ENCODE measurements at regions not wholly inside any gene's neighbourhood (a gene's known extent, or its start where the extent isn't known, plus 50 kb on each side); places are given as distances from the start of the nearest gene placed in this dataset.
"Not testable (repeated sequence)": the region's sequence is repeated elsewhere in the genome, so short reads cannot be mapped to it uniquely, and the experiment has no call there.

- no peak for DNase-seq (ENCODE audit: low spot score)
Observed at GRCh38 chr2:7523481-7524120, 606.4 kb downstream of the RNF144A start.

GRCh38 chr2:7524195-7524594, 607.0 kb downstream of the RNF144A start:
- DNase-seq (ENCODE audit: low spot score): no peak

DNA sequence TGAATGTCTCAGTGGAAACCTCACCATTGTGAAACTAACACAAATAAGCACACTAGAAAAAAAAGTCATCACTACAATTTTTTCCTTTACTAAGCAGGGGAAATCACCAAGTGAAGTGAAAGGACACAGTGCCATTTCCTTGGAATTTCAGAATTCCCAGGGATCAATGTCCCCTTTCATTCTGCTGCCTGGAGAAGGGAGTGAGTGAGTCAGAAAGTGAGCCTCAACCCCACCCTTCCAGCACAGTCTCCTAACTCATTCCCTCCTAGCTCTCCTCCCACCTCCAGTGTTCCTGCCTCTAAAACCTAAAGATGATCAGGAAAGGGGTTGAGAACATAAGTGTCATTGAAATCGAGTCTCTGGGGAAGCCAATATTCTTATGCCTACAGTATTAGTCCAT, 608.5 kb downstream of the RNF144A start:
- DNase-seq (ENCODE audit: low spot score): no peak

- DNase-seq (ENCODE audit: low spot score): no peak
Observed at GRCh38 chr2:7527165-7527722, 610.0 kb downstream of the RNF144A start.

DNA sequence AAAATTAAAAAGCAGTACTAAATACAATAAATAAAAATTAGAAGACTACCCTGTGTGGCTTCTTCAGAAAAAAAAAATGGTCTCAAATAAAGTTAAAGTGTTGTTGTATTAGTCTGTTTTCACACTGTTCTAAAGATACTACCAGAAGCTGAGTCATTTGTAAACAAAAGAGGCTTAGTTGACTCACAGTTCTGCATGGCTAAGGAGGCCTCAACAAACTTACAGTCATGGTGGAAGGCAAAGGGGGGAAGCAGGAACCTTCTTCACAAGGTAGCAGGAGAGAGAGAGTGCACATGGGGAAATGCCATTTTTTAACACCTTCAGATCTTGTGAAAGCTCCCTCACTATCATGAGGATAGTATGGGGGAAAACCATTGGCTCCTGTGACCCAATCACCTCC, 612.8 kb downstream of the RNF144A start:
- no peak for DNase-seq (ENCODE audit: low spot score)

DNA sequence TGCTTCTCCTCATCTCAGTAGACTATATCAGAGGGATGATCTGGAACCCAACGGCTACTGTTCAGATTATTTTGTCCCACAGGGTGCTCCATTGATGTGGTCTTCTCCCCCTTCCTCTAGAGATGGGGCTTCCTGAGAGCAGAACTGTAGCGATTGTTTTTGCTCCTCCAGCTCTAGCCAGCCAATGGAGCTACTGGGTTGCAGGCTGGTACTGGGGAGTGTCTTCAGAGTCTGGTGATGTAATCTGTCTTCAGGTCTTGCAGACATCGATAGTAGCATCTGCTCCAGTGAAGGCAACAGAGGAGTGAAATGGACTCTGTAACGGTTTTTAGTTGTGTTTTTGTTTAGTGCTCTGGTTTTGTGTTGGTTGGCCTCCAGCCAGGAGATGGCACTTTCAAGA, 621.9 kb downstream of the RNF144A start:
- no peak for DNase-seq (ENCODE audit: low spot score)

DNA sequence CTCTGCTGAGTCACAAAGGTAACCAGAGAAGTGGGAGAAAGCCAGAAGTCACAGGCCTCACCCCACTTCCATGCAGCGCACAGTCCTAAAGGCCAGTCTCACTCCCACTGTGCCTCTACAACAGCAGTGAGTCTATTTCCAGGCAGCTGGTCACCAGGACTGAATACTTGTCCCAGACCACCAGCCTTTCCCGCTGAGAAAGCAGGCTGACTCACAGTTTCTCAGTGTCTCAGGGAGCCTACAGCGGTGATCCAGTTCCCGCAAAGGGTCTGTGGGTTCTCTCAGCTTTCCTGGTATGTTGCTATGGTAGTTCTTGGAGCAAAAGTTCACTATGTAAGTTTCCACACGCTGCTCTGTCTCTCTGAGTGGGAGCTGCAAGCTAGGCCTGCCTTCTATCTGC, 622.5 kb downstream of the RNF144A start:
- DNase-seq (ENCODE audit: low spot score): peak; percentile 4

GRCh38 chr2:7552825-7553570, 635.8 kb downstream of the RNF144A start:
- peak; percentile 90 for DNase-seq (ENCODE audit: low spot score)

DNA sequence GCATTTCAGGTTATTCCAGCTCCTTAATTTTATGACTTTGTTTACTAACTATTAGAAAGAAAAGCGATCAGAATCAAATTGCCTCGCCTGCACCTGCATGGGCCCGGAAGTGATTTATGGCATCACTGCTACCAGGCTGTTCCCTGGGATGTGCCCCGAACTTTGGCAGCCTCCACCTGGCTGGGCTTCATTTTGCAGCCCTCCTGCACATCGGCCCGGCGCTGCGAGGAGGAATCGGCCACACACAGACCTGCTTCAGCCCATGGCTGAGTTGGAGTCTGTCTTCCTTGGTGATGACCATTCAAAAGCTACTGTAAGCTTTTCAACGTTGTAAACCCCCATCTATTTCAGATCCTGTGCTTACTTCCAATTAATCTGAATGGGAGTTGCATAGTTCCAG, 638.0 kb downstream of the RNF144A start:
- DNase-seq (ENCODE audit: low spot score): no peak

DNA sequence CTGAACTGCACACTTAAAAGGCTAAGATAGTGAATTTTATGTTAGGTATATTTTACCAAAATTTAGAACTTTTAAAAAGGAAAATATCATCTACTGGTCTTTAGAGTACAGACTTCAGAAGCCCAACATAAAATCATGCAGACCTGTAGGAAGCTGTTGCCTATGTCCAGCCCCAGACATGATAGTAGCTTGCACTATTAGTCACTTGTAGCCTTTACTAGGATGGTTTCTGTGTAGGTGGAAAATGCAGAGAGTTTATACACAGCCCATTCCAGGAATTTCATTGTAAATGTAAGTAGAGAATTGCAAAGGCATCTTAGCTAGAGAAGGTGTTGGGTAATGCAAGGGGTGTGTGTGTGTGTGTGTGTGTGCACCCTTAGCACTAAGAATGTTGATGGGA, 640.2 kb downstream of the RNF144A start:
- no peak for DNase-seq (ENCODE audit: low spot score)

- DNase-seq (ENCODE audit: low spot score): no peak
Observed at GRCh38 chr2:7559791-7560190, 642.6 kb downstream of the RNF144A start.

DNA sequence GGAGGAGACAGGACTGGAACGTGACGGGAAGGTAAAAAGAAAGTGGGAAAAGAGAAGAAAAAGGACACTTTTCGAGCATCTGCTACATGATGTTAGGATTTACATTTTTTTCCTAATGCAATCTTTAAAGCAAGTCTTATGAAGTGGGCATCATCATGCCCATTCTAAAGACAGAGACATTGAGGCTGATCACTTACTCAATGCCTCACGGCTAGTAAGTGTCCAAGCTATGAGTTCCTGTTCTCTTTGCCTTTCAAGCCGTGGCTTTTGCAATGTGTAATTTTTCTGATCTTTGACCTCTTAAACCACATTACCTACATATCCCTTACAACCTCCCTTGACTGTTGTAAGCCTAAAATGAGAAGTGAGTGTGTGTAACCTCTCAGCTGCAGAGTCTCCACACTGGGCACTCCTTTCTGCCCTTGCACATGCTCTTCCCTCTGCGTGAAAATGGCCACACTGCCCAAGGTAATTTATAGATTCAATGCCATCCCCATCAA, 649.2 kb downstream of the RNF144A start:
- DNase-seq (ENCODE audit: low spot score): no peak

GRCh38 chr2:7567116-7567515, 649.9 kb downstream of the RNF144A start:
- DNase-seq (ENCODE audit: low spot score): not testable (repeated sequence)

GRCh38 chr2:7567646-7568045, 650.4 kb downstream of the RNF144A start:
- DNase-seq (ENCODE audit: low spot score): no peak

DNA sequence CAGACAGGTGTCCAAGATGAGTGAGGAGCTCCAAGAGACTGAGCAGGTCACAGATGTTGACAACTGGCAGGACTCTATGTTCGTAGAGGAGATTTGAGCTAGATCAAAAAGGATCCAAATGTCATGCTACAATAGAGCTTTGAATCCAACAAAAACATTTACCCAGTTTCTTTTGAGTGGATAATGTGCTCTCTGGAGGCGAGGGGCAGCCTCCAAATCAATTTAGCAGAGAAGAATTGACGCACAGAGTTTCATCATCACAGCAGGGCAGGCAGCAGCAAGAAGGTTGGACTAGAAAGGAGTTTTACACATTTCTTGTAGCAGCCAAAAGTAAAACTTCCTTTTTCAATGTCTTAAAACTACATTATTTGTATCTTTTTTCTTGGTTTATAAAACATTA, 653.0 kb downstream of the RNF144A start:
- DNase-seq (ENCODE audit: low spot score): no peak

DNA sequence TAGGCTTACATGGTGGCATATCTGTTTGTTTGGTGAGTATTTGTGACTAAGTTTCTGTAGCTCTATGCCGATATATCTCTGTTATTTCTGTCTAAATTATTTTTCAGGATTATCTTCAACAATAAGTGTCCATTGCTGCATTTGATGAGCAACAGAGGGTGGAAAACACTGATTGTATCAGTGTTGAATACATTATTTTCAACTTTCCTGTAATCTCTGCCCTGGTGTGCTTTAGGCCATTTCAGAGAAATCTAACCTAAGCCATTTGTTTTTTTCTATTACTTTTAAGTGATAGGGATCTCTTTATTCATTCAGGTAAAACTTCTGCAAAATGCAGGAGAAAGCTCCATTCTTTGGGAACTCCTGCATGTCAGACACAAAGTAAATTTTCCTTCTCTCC, 654.5 kb downstream of the RNF144A start:
- no peak for DNase-seq (ENCODE audit: low spot score)

DNA sequence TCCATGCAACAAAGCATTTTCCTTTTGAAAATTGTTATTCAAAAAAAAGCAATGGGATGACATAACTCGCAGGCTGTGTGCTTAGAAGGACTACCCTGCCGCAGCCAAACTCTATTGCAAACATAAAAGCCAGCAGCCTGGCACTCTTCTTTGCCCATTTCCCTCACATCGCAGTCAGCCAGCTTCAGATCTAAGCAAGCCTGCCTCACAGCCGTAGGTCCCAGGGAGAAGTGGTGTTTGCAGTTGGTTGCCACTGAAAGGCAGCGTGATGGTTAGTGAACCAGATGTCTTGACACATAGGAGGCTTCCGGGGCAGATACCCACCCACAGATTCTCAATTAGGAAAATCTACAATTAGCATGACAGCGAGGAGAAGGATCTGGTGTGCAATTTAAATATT, 655.2 kb downstream of the RNF144A start:
- no peak for DNase-seq (ENCODE audit: low spot score)

DNA sequence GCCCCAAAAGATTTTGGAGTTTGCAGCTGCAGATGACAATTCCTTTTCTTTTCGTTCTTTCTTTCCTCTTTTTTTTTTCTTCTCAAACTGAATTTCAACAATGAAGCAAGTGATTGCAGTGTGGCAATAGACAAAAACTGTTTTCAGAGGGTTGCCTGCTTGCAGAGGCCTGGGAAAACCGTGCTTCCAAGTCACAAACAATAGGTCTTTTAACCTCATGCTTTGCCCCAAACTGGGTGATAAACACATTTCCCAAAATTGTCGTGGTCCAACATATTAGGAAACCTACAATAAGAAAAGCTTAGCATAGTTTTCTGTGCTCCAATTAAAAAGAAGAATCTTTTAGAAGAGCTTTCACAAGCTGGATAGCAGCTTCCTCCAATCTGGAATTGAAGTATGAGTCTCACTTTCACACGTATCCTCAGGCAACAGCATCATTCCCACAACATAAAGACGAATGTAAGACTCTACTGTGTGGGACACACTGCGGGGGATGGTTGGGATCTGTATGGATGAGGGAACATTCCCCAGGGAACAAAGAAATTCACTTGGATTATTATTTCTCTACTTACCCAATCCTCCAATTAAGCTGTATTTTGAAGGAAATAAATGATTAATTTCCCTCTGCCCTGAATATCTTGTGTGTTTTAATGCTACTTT, 656.1 kb downstream of the RNF144A start:
- DNase-seq (ENCODE audit: low spot score): no peak

DNA sequence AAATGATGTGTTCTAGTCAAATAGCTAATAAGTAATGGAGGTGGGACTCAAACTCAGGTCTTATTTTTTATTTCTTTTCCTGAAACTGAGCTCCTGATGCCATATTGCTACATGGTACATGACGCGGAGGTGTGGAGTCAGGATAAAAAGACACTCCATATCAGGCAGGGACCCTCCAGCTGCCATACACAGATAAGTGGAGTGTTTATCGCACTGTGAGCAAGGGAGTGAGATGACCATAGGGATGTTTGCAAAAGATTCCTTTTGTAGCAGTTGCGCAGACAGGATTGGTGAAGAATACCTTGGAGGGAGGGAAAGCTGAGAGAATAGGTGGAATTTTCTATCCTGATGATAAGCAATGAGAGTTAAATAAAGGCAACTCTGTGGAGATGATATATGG, 657.2 kb downstream of the RNF144A start:
- no peak for DNase-seq (ENCODE audit: low spot score)

GRCh38 chr2:7577769-7578168, 660.6 kb downstream of the RNF144A start:
- no peak for DNase-seq (ENCODE audit: low spot score)

- DNase-seq (ENCODE audit: low spot score): no peak
Observed at GRCh38 chr2:7584017-7584416, 666.8 kb downstream of the RNF144A start.

DNA sequence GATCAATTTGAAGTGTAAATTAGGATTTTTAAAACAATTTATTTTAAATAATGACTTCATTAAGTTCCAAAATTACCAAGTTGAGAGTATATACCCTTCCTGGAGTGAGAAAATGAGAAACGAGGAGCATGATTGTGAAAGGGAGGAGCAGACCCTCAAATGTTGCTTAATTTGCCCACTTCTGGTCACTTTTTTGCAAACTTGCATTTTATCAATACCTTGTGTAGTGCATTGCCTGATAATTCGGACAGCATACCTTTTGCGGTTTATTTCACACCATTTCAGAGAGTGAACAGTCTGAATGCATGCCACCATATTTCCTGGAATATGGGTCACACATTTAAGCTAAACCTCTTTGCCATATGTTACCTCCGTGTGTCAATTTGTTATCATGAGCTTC, 669.7 kb downstream of the RNF144A start:
- DNase-seq (ENCODE audit: low spot score): no peak

DNA sequence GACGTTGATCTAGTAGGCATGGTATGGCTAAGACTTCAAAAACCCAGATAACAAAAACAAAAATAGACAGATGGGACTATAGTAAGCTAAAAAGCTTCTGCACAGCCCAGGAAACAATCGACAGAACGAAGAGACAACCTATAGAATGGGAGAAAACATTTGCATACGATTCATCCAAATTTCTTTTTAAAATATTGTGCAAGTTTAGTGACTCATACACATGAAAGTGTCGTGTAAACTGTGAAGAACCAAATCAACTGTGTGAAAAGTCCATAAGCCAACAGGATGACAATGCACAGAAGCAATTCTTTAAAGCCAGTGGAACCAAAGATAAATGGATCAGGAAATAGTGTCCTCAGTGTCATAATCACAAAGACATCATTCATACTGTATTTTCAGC, 671.1 kb downstream of the RNF144A start:
- no peak for DNase-seq (ENCODE audit: low spot score)
